ENCODE measurements at regions not wholly inside any gene's neighbourhood (a gene's known extent, or its start where the extent isn't known, plus 50 kb on each side); places are given as distances from the start of the nearest gene placed in this dataset.
A peak's percentile ranks its signal among the peaks of the same experiment; 100 is the strongest.
"Not testable (repeated sequence)": the region's sequence is repeated elsewhere in the genome, so short reads cannot be mapped to it uniquely, and the experiment has no call there.

DNA sequence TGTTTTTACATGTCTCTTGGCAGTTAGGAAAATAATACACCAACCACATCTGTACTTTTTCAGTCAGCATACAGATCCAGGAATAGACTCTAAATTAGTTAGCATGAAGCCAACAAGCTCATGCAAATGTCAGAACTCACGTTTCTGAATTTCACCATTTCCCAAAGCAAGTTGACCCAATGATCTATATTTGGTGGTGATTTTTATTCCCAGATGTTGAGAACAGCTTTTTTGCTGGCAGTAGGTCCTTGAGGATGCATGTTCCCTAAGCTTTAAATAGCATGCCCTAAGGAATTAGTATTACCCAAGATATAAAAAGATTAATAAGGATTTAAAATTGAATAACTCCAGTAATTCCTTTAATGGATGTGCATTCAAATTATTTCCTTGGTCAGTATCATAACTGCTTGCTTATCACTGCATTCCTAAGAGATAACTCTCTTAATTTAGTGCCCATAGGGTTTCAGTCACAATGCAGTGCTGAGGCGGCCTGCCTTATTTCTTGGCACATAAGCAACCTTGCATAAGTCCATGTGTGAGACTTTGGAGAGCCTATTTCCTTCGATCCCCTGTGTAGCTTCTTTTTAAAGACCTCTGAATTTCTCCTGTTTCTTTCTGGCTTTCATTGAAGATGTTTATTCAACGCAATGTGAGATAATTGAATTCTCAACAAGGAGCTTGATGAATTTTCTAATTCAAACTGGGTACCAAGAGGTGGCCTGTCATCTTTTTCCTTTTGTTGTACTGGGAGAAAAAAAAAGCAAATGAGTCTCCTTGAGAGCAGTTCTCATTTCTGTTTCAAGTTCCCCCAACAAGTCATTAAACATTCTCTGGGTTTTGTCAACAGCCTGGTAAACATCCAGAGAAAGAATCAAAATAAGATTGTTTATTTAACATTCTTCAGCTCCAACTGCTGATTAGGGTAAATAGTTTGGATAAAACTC, 135.3 kb upstream of the MEOX2 start:
- DNase-seq (ENCODE audit: low read depth, low spot score): no peak

DNA sequence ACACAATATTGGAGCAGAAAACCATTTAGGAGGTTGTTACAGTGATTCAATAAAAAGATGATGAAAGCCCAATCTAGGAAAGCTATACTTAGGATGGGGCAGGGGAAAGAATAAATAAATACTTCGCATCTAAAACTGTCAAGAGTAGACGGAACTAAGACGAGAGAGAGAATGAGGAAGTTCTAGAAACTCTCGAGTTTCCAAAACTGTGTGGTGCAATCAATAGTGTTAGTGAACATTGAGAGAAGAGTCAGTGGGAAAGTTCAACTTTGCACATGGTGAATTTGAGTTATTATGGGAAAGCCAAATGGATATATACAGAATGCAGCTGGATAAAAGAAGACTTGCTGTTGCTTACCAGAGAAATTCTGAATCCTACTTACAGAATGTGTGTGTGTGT, 133.8 kb upstream of the MEOX2 start:
- DNase-seq (ENCODE audit: low read depth, low spot score): no peak

DNA sequence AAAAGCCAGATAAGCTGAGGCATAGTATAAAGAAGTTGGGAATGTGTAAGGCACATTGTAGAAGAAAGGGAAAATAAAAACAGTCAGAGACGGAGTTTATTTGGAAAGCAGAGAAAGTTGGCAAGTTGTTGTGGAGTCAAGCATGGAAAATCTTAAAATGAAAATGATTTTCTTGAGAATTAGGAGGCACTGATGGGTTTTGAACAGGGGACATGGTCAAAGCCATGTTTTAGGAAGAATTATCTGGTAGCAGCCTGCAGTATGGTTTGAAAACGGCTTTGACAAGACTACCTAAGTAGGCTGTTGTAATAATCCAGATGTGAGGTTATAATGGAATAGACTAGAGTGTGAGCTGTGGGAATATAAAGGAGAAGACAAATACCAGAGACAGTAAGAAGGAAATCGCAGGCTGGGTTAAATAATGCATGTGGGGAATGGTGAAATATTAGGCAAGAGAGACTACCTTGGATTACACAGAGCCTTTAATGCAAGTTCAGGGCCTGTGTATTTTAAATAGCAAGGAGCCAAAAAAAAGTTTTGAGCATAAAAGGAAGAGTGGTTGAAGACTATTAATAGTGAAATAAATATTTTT, 130.4 kb upstream of the MEOX2 start:
- DNase-seq (ENCODE audit: low read depth, low spot score): no peak

DNA sequence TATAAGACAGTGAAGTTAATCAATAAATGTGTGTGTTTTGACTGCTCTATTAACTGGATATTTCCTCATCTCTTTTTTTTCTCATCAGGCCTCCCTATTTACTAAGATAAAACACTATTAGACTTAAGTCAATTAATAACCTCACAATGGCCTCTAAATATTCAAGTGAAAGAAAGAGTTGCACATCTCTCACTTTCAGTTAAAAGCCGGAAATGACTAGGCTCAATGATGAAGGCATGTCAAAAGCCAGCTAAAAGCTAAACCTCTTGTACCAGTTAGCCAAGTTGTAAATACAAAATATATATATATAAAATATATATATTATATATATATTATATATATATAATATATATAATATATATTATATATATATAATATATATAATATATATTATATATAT, 127.0 kb upstream of the MEOX2 start:
- no peak for DNase-seq (ENCODE audit: low read depth, low spot score)

DNA sequence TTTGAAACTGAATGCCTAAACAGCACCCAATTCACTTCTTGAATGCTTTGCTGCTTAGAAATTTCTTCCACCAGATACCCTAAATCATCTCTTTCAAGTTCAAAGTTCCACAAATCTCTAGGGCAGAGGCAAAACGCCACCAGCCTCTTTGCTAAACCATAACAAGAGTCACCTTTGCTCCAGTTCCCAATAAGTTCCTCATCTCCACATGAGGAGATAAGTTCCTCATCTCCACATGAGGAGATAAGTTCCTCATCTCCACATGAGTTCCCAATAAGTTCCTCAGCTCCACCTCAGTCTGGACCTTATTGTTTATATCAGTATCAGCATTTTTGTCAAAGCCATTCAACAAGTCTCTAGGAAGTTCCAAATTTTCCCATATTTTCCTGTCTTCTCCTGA, 123.9 kb upstream of the MEOX2 start:
- not testable (repeated sequence) for DNase-seq (ENCODE audit: low read depth, low spot score)

DNA sequence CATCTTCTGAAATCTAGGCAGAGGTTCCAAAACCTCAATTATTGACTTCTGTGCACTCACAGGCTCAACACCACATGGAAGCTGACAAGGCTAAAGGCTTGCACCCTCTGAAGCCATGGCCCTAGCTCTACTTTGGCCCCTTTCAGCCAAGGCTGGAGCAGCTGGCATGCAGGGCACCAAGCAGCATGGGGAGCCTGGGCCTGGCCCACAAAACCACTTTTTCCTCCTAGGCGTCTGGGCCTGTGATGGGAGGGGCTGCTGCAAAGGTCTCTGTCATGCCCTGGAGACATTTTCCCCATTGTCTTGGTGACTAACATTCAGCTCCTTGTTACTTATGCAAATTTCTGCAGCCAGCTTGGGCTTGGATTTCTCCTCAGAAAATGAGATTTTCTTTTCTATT, 123.5 kb upstream of the MEOX2 start:
- not testable (repeated sequence) for DNase-seq (ENCODE audit: low read depth, low spot score)

DNA sequence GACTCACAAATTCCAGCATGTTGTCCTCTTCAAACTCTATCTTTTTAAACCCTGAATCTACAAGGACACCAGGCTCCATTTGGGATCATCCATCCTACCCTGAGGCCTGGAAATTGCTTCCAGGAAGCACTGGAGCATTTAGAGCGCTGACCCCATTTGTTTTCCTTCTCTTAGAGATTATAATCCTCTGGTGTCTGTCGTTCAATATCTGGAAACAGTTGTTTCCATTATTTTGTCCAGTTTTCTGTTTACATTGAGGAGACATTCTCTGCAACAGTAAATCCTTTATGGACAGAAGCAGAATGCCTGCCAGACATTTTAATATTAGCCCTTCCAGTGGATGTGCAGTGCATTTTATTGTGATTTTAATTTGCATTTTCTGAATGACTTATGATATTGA, 119.4 kb upstream of the MEOX2 start:
- DNase-seq (ENCODE audit: low read depth, low spot score): no peak

DNA sequence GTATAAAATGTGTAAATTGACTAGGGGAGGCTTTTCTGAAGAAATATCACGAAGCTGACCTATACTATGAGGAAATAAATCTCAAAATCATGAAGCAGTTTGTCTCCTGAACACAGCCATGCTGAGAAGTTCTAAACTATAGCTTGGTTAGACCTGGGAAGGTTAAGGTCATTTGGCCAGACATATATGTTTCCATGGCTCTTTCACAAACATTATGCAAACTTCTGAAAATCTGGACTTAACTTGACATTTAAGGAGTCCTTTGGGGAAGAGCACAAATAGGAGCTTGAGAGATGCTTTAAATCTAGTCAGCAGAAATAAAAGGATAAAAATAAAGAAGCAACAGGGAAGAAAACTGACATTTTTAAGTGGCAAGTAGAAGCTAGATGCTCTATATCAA, 115.9 kb upstream of the MEOX2 start:
- DNase-seq (ENCODE audit: low read depth, low spot score): no peak

DNA sequence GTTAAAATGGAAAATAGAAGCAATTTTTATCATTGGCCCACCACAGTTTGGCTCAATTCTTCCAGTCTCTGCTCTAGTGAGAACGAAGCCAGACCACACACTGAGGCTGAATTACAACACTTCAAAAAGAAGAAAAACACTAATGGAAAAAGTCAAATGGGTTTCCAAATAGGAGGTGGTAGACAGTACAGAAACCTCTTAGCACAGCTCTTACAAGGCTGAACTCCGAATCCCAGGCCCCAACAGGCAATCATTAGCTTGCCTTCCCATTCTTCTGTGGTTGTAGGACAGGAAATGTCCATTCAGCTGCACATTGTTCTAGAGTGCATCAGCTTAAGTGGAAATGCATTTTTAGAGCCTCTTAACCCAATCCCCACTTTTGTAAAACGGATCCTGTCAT, 115.1 kb upstream of the MEOX2 start:
- DNase-seq (ENCODE audit: low read depth, low spot score): no peak

DNA sequence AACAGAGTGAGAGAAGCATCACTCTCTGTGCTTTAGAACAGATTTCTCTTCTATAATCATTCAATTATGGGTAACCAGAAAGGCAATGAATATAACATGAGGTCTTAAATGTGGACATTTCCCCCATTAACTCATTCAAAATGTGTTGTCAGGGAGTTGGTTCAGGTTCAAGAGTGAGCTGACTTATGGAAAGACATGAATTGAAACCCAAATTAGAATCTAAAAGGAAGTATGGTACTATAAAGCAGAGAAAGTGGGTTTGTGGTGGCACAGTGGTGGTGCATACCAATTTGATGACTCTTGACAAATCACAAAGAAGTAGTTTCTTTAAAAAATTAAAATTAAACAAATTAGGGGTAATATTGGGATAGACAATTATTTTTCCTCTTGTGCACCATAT, 114.6 kb upstream of the MEOX2 start:
- DNase-seq (ENCODE audit: low read depth, low spot score): no peak

DNA sequence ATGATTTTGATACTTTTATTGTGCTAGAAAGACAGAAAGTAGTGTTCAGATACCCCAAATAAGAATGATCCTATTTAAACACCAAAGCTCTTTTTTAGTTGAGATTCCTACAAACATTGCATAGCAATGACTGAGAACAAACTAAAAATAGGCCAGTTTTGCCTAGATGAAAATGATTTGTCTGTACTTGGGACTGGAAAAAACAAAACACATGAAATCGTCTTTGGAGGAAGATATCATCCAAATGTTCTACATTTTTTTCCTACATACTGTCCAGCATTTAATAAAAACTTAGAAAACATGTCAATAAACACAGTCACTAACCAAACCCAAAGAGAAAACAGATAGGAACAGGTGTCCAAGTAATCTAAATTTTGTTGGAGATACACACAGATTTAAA, 111.6 kb upstream of the MEOX2 start:
- no peak for DNase-seq (ENCODE audit: low read depth, low spot score)

DNA sequence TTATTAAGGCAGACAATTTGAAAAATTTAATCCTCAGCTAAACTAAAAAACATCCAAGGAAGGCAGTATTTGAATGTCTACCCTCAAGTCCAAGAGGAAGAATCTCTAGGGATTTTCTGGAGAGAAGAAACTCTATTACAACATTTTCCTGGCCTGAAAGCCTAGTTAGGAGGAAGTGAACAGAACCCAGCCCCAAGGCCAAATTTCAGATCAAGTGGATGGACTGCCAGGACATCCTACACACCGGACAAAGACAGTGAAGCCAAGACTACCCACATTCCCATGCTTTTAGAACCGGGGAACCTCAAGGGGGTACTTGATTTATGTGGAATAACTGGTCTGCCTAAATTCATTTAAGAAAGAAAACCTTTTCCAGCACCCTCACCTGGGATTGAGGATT, 108.9 kb upstream of the MEOX2 start:
- no peak for DNase-seq (ENCODE audit: low read depth, low spot score)

DNA sequence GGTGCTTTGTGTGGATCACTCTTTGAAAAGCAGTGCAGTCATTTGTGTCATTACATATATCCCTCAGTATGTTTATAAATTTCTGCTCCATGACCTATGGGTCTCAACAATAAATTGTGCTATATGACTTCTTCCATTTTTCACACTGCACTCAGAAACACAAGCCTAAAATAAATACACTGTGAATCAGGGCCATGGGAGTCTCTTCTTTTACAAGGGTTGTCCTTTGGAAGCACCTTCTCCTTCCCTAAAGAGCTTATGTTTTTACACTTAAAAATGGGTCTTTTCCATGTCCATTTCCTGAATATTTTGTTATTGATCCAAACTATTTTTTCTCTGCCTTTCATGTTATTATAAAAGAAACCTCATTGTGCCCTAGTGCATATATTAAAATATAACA, 108.3 kb upstream of the MEOX2 start:
- no peak for DNase-seq (ENCODE audit: low read depth, low spot score)

DNA sequence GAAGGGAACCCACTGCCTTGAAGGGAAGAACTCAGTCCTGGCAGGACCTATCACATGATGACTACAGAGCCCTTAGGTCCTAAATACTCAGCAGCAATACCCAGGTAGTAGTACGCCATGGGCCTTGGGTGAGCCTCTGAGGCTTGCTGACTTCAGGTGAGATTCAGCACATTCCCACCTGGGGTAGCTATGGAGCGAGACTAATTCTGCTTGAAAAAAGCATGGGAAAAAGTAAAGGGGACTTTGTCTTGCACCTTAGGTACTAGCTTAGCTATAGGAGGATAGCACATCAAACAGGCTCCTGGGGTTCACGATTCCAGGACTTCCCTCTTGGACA, 98.2 kb upstream of the MEOX2 start:
- no peak for DNase-seq (ENCODE audit: low read depth, low spot score)

DNA sequence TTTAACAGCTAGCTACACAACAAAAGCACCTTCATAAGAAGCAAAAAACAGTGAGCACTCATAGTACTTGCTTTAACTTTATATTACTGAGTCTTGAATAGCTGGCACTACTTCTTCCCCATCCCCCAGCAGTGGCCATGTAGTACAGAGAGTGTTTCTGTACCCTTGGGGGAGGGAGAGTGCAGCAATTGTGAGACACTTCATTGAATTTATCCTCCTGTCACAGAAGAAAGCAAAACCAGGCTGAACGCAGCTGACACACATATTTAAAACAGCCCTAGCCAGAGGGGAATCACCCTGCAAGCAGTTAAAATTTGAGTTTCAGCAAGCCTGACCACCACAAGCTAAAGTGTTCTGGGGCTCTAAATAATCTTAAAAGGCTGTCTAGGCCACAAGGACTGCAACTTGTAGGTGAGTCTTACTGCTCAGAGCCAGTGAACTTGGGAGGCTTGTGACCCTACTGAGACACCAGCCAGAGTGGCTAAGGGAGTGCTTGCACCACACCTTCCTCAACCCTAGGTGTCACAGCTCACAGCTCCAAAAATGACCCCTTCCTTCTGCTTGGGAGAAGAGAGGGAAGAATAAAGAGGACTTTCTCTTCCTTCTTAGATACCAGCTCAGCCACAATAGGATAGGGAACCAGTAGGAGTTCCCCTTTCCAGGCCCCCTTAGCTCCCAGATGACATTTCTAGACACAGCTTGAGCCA, 97.7 kb upstream of the MEOX2 start:
- no peak for DNase-seq (ENCODE audit: low read depth, low spot score)

DNA sequence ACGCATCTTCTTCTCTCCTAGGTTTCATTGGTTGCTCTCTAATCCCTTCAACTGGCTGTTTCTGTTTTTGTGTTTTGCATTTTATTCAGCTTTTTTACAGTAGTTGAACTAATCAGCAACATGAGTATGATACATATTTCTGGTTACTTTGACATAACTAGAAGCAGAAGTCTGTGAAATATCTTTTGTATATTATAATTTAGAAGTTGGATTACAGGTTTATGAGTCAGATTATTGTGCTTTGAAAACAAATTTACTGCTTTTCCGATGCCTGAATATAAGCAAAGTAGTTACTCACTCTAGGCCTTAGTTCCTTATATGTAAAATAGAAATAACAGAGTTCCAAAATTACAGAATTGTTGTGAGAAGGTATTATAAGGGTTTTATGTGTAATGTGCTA, 96.2 kb upstream of the MEOX2 start:
- no peak for DNase-seq (ENCODE audit: low read depth, low spot score)

DNA sequence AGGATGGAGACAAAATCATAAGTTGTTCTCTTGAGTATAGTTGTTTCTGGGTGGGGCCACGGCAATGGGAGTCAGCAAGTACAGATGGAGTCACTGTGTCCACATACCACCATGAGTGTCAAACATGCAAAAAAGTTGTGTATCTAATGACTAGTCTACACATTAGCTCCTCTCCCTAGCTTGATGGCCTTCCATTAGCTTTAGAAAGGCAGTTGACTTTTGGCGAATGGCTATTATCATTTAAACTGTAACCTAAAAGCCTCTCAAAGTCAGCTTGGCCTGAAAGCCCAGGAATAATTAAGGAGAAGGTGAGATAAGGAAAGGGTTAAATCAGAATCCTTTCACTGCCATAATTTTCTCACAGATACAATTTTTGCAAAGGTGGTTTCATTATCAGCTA, 95.5 kb upstream of the MEOX2 start:
- DNase-seq (ENCODE audit: low read depth, low spot score): peak; percentile 23

DNA sequence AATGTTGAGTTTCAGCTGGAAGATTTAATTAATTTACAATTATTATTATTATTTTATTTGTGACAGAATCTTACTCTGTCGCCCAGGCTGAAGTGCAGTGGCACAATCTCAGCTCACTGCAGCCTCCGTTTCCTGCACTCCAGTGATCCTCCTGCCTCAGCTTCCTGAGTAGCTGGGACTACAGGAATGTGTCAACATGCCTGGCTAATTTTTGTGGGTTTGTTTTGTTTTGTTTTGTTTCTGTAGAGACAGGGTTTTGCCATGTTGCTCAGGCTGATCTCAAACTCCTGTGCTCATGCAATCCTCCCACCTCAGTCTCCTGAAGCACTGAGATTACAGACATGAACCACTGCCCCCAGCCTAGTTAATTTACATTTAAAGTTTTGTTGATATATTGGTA, 93.8 kb upstream of the MEOX2 start:
- DNase-seq (ENCODE audit: low read depth, low spot score): no peak

DNA sequence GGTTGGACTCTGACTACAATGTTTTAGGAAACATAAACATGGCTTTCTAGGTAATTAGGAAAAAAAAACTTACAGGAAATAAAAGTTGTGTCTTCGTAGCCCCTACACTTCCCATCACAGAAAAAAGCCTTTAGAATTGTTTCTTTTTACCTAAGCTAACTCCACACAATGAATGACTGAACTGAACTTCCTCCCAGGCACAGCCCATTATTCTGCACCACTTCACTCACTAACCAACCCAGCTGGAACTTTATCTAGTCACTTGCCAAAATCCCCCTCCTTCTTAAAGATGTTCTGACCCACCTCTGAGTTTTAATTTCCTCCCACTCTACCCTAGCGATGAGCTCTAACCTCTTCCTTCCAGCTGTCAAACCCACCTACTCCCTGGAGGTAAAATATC, 91.7 kb upstream of the MEOX2 start:
- DNase-seq (ENCODE audit: low read depth, low spot score): no peak

DNA sequence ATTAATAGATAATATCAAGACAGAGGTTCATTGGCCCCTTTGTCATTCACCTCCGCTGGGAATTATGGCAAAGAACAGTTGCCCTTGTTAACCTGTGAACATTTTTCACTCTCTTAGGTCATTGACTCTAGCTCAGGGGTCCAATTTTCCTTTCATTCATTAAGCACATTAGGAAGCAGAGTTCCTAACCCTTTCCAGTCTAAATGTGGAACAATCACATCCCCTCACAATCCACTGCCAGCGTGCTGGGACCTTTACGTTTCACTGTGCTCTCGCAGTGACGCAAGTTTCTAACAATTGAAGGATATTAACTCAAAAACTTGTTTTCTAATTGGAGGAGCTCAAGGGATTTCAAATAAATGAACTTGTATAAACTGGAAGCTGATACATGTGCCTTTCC, 79.3 kb upstream of the MEOX2 start:
- DNase-seq (ENCODE audit: low read depth, low spot score): no peak

DNA sequence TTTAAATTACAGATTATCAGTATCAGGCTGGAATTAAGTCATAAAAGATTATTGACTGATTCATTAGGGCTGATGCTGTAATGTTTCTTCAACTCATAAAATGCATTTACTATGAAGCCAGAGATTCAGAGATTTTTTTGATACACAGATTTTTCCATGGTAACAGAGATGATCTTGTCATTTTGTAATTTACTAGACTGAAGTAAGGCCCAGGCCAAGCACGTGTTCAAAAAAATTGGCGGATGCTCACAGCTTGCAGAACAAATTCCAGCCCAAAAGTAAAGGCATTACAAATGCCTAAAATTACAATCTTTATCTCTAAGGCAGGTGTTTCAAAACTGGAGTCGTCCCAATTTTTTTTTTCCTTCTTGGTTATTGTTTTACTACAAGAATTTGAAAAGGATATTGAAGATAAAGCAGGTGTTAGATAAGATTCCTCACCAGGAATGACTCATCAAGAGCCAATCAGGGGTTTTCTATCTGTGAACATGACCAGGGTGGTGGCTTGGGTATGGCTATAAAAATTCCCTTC, 78.4 kb upstream of the MEOX2 start:
- no peak for DNase-seq (ENCODE audit: low read depth, low spot score)

DNA sequence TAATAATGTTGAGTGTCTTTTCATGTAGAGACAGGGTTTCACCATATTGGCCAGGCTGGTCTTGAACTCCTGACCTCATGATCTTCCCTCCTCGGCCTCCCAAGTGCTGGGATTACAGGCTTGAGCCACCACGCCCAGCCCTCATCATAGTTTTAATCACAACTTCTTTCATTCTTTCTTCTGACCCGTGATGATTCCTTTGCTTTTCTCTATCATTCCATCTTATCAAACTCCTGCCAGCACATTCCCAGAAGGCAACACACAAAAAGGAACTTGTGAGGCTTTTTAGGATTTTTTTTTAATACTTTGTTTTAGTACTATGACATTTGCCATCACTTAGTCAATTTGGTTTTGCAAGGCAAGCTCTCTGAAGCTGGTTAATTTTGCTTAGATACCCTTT, 77.5 kb upstream of the MEOX2 start:
- no peak for DNase-seq (ENCODE audit: low read depth, low spot score)

Data from iPS DF 19.7 (cell line).